M059J (cell line): ENCODE measurements at regions not wholly inside any gene's neighbourhood (a gene's known extent, or its start where the extent isn't known, plus 50 kb on each side); places are given as distances from the start of the nearest gene placed in this dataset.

Source experiments
- DNase-seq: peaks from one replicate; pipeline ENCODE4 v3.0.0-alpha.2; 2012; ENCODE audit warnings: low read depth

- DNase-seq = no peak
Observed at GRCh38 chr9:19511694-19512093, 102.9 kb downstream of the ACER2 start.

GRCh38 chr9:19510907-19511306, 102.1 kb downstream of the ACER2 start:
- DNase-seq = no peak
